Liver (tissue), 8 donors: ENCODE measurements at regions not wholly inside any gene's neighbourhood (a gene's known extent, or its start where the extent isn't known, plus 50 kb on each side); places are given as distances from the start of the nearest gene placed in this dataset.

Experiments used
- DNase-seq: peaks from one replicate; pipeline ENCODE4 v3.0.0-alpha.2; 2017; ENCODE audit warnings: low spot score
- H3K27ac ChIP-seq, 2 donors: one replicate each; pipeline ENCODE4 v1.7.0; 2013; ENCODE audit warnings: inconsistent platforms in 2 of 2, low read length in 2 of 2, control low read depth in 1 of 2, low read depth in 1 of 2, mild to moderate bottlenecking in 1 of 2
- H3K27me3 ChIP-seq, 4 donors: one replicate each; pipeline versions ENCODE4 v1.6.1 to v1.7.0; 2013; ENCODE audit warnings: low read length in 3 of 4, inconsistent platforms in 1 of 4, mild to moderate bottlenecking in 1 of 4, moderate library complexity in 1 of 4; ENCODE audit not compliant: control insufficient read depth in 4 of 4, insufficient read depth in 4 of 4
- H3K36me3 ChIP-seq, 4 donors: one replicate each; pipeline versions ENCODE4 v1.6.1 to v1.7.0; 2013; ENCODE audit warnings: low read length in 3 of 4, mild to moderate bottlenecking in 3 of 4, low read depth in 1 of 4, moderate library complexity in 1 of 4; ENCODE audit not compliant: control insufficient read depth in 4 of 4, insufficient read depth in 3 of 4
- H3K4me1 ChIP-seq, 4 donors: one replicate each; pipeline versions ENCODE4 v1.6.1 to v1.7.0; 2013; ENCODE audit warnings: low read length in 3 of 4, mild to moderate bottlenecking in 3 of 4, moderate library complexity in 1 of 4; ENCODE audit not compliant: control insufficient read depth in 4 of 4, insufficient read depth in 4 of 4
- H3K4me3 ChIP-seq, 3 donors: one replicate each; pipeline versions ENCODE4 v1.6.1 to v1.7.0; 2013; ENCODE audit warnings: low read length in 3 of 3, control low read depth in 1 of 3, low read depth in 1 of 3, mild to moderate bottlenecking in 1 of 3
- H3K9ac ChIP-seq, 2 donors: one replicate each; pipeline ENCODE4 v1.7.0; 2013; ENCODE audit warnings: low read length in 2 of 2, mild to moderate bottlenecking in 2 of 2, moderate library complexity in 2 of 2, control low read depth in 1 of 2, low read depth in 1 of 2
- H3K9me3 ChIP-seq, 4 donors: one replicate each; pipeline versions ENCODE4 v1.6.1 to v1.7.0; 2013; ENCODE audit warnings: low read length in 3 of 4; ENCODE audit not compliant: control insufficient read depth in 4 of 4
- ATF3 ChIP-seq: IDR thresholded peaks from 2 replicates; pipeline ENCODE4 v1.6.1; 2016; ENCODE audit warnings: antibody characterized with exemption
- CTCF ChIP-seq: fragments of 150-350 bp; IDR thresholded peaks from 2 replicates; pipeline ENCODE4 v1.5.1; 2017; ENCODE audit warnings: improper control_type of control experiment, low read depth, low read length; ENCODE audit not compliant: missing input control
- EGR1 ChIP-seq, 2 donors: IDR thresholded peaks; 2 replicates each; pipeline ENCODE4 v1.6.1; 2016 to 2018; ENCODE audit warnings: antibody characterized with exemption in 2 of 2, low read depth in 2 of 2
- FOXA2 ChIP-seq: IDR thresholded peaks from 2 replicates; pipeline ENCODE4 v1.6.1; 2016; ENCODE audit warnings: antibody characterized with exemption
- HNF4A ChIP-seq, 2 donors: conservative IDR thresholded peaks; 2 replicates each; pipeline ENCODE4 v1.6.1; 2016; ENCODE audit warnings: antibody characterized with exemption in 2 of 2, mild to moderate bottlenecking in 2 of 2
- MAX ChIP-seq: IDR thresholded peaks from 2 replicates; pipeline ENCODE4 v1.6.1; 2016; ENCODE audit warnings: antibody characterized with exemption
- RAD21 ChIP-seq, 2 donors: IDR thresholded peaks; 2 replicates each; pipeline ENCODE4 v1.6.1; 2016; ENCODE audit warnings: antibody characterized with exemption in 2 of 2, mild to moderate bottlenecking in 2 of 2
- REST ChIP-seq: IDR thresholded peaks from 2 replicates; pipeline ENCODE4 v1.6.1; 2016; ENCODE audit warnings: antibody characterized with exemption, mild to moderate bottlenecking
- RXRA ChIP-seq, 2 donors: IDR thresholded peaks; 2 replicates each; pipeline ENCODE4 v1.6.1; 2017 to 2018; ENCODE audit warnings: antibody characterized with exemption in 2 of 2, mild to moderate bottlenecking in 1 of 2
- SP1 ChIP-seq: IDR thresholded peaks from 2 replicates; pipeline ENCODE4 v1.6.1; 2018; ENCODE audit warnings: antibody characterized with exemption, mild to moderate bottlenecking
- YY1 ChIP-seq: IDR thresholded peaks from 2 replicates; pipeline ENCODE4 v1.6.1; 2016; ENCODE audit warnings: antibody characterized with exemption, mild to moderate bottlenecking
- ZBTB33 ChIP-seq: IDR thresholded peaks from 2 replicates; pipeline ENCODE4 v1.6.1; 2016; ENCODE audit warnings: antibody characterized with exemption
- WGBS: extraction: QIAGEN DNeasy Blood & Tissue Kit; methylation state at CpG from one replicate; pipeline ENCODE4 v1.1.7; 2013; 5-methylcytosine and 5-hydroxymethylcytosine counted together
- donor health status: healthy.
- donor health status: healthy.
- donor health status: healthy.
- donor health status: healthy.
- donor health status: healthy.

GRCh38 chr6:2412731-2413130 lies 167.3 kb upstream of the GMDS start:
- no peak for DNase-seq
- H3K9ac ChIP-seq = no peak overlapping the region
- TF ChIP-seq CTCF (no peak), RXRA (IDR thresholded peaks at IDR 0.05) (no peak), SP1 (no peak), RAD21 (IDR thresholded peaks at IDR 0.05) (no peak), EGR1 (IDR thresholded peaks at IDR 0.05; ENCODE audit: low read depth in 2 of 2) (no peak), ATF3 (no peak), HNF4A (conservative IDR thresholded peaks at IDR 0.05) (no peak), FOXA2 (no peak), REST (no peak), ZBTB33 (no peak)
- H3K9me3 ChIP-seq = no peaks in the 10 kb centered on the region
- WGBS = 92% methylated on average over 4 of the region's 4 CpGs
- no peaks in the 10 kb centered on the region for H3K27me3 ChIP-seq
- peaks cover 0 to 2% (median 0%) of the 10 kb centered on the region in 4 donors for H3K36me3 ChIP-seq
- H3K27ac ChIP-seq = no peak overlapping the region
- no peak overlapping the region for H3K4me3 ChIP-seq
- no peaks in the 10 kb centered on the region for H3K4me1 ChIP-seq

- no peak for DNase-seq
- WGBS = 93% methylated on average over 7 of the region's 7 CpGs
These were observed 165.4 kb upstream of the GMDS start for GRCh38 chr6:2410656-2411380.

More at GRCh38 chr6:2410656-2411380, 165.4 kb upstream of the GMDS start:
- TF ChIP-seq SP1 (no peak), YY1 (no peak), RAD21 (IDR thresholded peaks at IDR 0.05) (no peak), MAX (no peak)
- no peak overlapping the region for H3K27ac ChIP-seq
- no peak overlapping the region for H3K9ac ChIP-seq
- no peak overlapping the region for H3K4me3 ChIP-seq
- H3K9me3 ChIP-seq = no peaks in the 10 kb centered on the region
- H3K4me1 ChIP-seq = no peaks in the 10 kb centered on the region
- no peaks in the 10 kb centered on the region for H3K27me3 ChIP-seq
- H3K36me3 ChIP-seq = peaks cover 0 to 2% (median 0%) of the 10 kb centered on the region in 4 donors
